ENCODE measurements at regions not wholly inside any gene's neighbourhood (a gene's known extent, or its start where the extent isn't known, plus 50 kb on each side); places are given as distances from the start of the nearest gene placed in this dataset.

DNA sequence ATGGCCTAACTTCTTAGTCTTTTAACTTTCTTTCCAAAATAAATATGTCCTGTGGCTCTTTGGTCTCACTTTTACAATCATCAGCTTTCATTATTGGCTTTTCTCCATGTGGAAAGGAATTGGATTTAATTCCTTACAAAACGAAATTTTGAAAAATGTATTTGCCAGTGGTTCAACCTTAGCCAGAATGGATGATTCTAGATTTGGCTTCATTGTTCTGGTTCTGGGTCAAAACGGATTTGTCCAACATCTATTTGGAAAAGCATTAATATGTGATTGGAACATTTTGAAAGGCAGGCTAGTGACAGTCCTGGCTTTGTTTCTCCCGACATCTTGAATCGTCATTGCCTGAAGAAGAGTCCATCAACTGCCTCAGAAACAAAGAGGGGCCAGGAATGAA, 59.2 kb downstream of the TENT5A start:
- TF ChIP-seq, protein P1, sequence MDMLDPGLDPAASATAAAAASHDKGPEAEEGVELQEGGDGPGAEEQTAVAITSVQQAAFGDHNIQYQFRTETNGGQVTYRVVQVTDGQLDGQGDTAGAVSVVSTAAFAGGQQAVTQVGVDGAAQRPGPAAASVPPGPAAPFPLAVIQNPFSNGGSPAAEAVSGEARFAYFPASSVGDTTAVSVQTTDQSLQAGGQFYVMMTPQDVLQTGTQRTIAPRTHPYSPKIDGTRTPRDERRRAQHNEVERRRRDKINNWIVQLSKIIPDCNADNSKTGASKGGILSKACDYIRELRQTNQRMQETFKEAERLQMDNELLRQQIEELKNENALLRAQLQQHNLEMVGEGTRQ (IDR thresholded peaks at IDR 0.05; ENCODE audit: borderline replicate concordance, low read depth, low read length), result no peak
- TF ChIP-seq NRF1 (IDR thresholded peaks at IDR 0.05; ENCODE audit: low read depth, low read length) (no peak), TCF12 (IDR thresholded peaks at IDR 0.05) (no peak), TAF1 (IDR thresholded peaks at IDR 0.05; ENCODE audit: borderline replicate concordance, low read depth, low read length) (no peak)
- CTCF ChIA-PET, result no interaction called here

DNA sequence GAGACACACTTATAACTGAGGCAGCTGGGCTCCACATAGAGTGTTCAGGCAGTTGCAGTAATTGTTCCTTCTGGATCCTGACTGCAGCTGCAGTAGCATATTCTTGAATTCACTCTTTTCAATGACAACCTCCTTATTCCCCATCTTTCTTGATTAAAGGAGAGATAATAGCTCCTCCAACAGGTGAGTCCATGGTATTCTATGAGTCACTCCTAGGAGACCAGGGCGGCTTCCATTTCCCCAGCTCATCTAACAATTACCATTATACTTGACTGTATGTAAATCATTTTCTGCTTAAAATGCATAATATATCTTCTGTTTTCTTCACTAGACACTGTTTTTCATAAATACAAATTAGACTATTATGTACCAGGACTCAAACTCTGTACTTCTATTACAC, 62.4 kb downstream of the TENT5A start:
- H3K27ac ChIP-seq (ENCODE audit: low read depth in 2 of 2, low read length in 1 of 2), result no peak overlapping the region
- H3K9me3 ChIP-seq, result no peaks in the 10 kb centered on the region
- CTCF ChIA-PET, result no interaction called here
- H3K27me3 ChIP-seq (ENCODE audit: insufficient read depth), result no peaks in the 10 kb centered on the region
- POLR2A ChIA-PET, result no interaction called here
- H3K36me3 ChIP-seq (replicated peaks in 1 of 2; ENCODE audit: control insufficient read depth in 1 of 2, insufficient read depth in 2 of 2, low read length in 1 of 2), result no peaks in the 10 kb centered on the region
- DNase-seq, result no peak
- no peak overlapping the region for H3K4me2 ChIP-seq
- H4K20me1 ChIP-seq (ENCODE audit: insufficient read depth), result no peaks in the 10 kb centered on the region
- no peaks in the 10 kb centered on the region for H3F3A ChIP-seq (replicated peaks; ENCODE audit: insufficient read depth)
- no peaks in the 10 kb centered on the region; a peak in 1 of 4 replicates for H3K4me1 ChIP-seq (ENCODE audit: control insufficient read depth in 1 of 2, insufficient read depth in 2 of 2, low read depth in 1 of 2, low read length in 1 of 2)
- no peaks in the 10 kb centered on the region for H3K79me2 ChIP-seq (ENCODE audit: insufficient read depth)
- no peak overlapping the region for H3K4me3 ChIP-seq (ENCODE audit: low read depth in 2 of 2, low read length in 1 of 2)
- WGBS (ENCODE audit: low lambda C conversion rate), result 100% methylated on average over 1 of the region's 1 CpG
- no peak overlapping the region for H2AFZ ChIP-seq (ENCODE audit: low read depth)
- no peaks in the 10 kb centered on the region for H3K9me2 ChIP-seq
- H3K9ac ChIP-seq, result no peak overlapping the region
- TF ChIP-seq, protein P1 (IDR thresholded peaks at IDR 0.05; ENCODE audit: borderline replicate concordance, low read depth, low read length), result no peak
- TF ChIP-seq, protein P2, sequence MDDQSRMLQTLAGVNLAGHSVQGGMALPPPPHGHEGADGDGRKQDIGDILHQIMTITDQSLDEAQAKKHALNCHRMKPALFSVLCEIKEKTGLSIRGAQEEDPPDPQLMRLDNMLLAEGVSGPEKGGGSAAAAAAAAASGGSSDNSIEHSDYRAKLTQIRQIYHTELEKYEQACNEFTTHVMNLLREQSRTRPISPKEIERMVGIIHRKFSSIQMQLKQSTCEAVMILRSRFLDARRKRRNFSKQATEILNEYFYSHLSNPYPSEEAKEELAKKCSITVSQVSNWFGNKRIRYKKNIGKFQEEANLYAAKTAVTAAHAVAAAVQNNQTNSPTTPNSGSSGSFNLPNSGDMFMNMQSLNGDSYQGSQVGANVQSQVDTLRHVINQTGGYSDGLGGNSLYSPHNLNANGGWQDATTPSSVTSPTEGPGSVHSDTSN (IDR thresholded peaks at IDR 0.05), result no peak
- TF ChIP-seq, protein P3, sequence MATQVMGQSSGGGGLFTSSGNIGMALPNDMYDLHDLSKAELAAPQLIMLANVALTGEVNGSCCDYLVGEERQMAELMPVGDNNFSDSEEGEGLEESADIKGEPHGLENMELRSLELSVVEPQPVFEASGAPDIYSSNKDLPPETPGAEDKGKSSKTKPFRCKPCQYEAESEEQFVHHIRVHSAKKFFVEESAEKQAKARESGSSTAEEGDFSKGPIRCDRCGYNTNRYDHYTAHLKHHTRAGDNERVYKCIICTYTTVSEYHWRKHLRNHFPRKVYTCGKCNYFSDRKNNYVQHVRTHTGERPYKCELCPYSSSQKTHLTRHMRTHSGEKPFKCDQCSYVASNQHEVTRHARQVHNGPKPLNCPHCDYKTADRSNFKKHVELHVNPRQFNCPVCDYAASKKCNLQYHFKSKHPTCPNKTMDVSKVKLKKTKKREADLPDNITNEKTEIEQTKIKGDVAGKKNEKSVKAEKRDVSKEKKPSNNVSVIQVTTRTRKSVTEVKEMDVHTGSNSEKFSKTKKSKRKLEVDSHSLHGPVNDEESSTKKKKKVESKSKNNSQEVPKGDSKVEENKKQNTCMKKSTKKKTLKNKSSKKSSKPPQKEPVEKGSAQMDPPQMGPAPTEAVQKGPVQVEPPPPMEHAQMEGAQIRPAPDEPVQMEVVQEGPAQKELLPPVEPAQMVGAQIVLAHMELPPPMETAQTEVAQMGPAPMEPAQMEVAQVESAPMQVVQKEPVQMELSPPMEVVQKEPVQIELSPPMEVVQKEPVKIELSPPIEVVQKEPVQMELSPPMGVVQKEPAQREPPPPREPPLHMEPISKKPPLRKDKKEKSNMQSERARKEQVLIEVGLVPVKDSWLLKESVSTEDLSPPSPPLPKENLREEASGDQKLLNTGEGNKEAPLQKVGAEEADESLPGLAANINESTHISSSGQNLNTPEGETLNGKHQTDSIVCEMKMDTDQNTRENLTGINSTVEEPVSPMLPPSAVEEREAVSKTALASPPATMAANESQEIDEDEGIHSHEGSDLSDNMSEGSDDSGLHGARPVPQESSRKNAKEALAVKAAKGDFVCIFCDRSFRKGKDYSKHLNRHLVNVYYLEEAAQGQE (IDR thresholded peaks at IDR 0.05; ENCODE audit: low read depth, low read length), result no peak
- TF ChIP-seq ELF1 (IDR thresholded peaks at IDR 0.05), result no peak
- no peak for TF ChIP-seq TAF1 (IDR thresholded peaks at IDR 0.05; ENCODE audit: borderline replicate concordance, low read depth, low read length)
- TF ChIP-seq RCOR1 (IDR thresholded peaks at IDR 0.05; ENCODE audit: low read length), result no peak
- TF ChIP-seq GABPA (IDR thresholded peaks at IDR 0.05; ENCODE audit: low read depth), result no peak
- TF ChIP-seq RFX5 (IDR thresholded peaks at IDR 0.05; ENCODE audit: low read length), result no peak
- no peak for TF ChIP-seq MAX (IDR thresholded peaks at IDR 0.05; ENCODE audit: low read depth)
- TF ChIP-seq EZH2phosphoT487 (IDR thresholded peaks at IDR 0.05; ENCODE audit: borderline replicate concordance, low read depth), result no peak
- no peak for TF ChIP-seq NRF1 (IDR thresholded peaks at IDR 0.05; ENCODE audit: low read depth, low read length)
- TF ChIP-seq TCF12 (IDR thresholded peaks at IDR 0.05), result no peak
- TF ChIP-seq CTCF (IDR thresholded peaks at IDR 0.05), result no peak
- no peak for TF ChIP-seq ZBTB33 (IDR thresholded peaks at IDR 0.05; ENCODE audit: borderline replicate concordance, low read depth)
- no peak for TF ChIP-seq GATA2 (CRISPR knock-in tag; IDR thresholded peaks at IDR 0.05)
- TF ChIP-seq RAD21 (IDR thresholded peaks at IDR 0.05; ENCODE audit: low read length), result no peak

More for the DNA sequence above, 59.2 kb downstream of the TENT5A start:
- POLR2A ChIA-PET, result no interaction called here
- no peaks in the 10 kb centered on the region for H4K20me1 ChIP-seq (ENCODE audit: insufficient read depth)
- no peaks in the 10 kb centered on the region for H3K9me2 ChIP-seq
- H3K4me3 ChIP-seq (ENCODE audit: low read depth in 2 of 2, low read length in 1 of 2), result no peak overlapping the region
- no peak overlapping the region for H3K4me2 ChIP-seq
- H3K9ac ChIP-seq, result no peak overlapping the region
- H3K27me3 ChIP-seq (ENCODE audit: insufficient read depth), result no peaks in the 10 kb centered on the region
- no peaks in the 10 kb centered on the region for H3K79me2 ChIP-seq (ENCODE audit: insufficient read depth)
- no peak overlapping the region for H3K27ac ChIP-seq (ENCODE audit: low read depth in 2 of 2, low read length in 1 of 2)
- no peaks in the 10 kb centered on the region for H3K9me3 ChIP-seq
- DNase-seq, result no peak
- no peaks in the 10 kb centered on the region for H3K36me3 ChIP-seq (replicated peaks in 1 of 2; ENCODE audit: control insufficient read depth in 1 of 2, insufficient read depth in 2 of 2, low read length in 1 of 2)
- WGBS (ENCODE audit: low lambda C conversion rate), result 89% methylated on average over 4 of the region's 4 CpGs
- no peak overlapping the region for H2AFZ ChIP-seq (ENCODE audit: low read depth)
- H3F3A ChIP-seq (replicated peaks; ENCODE audit: insufficient read depth), result no peaks in the 10 kb centered on the region
- peaks cover 0 to 6% of the 10 kb centered on the region in 2 experiments; a peak in 2 of 4 replicates for H3K4me1 ChIP-seq (ENCODE audit: control insufficient read depth in 1 of 2, insufficient read depth in 2 of 2, low read depth in 1 of 2, low read length in 1 of 2)
